HepG2 (cell line): ENCODE measurements at regions not wholly inside any gene's neighbourhood (a gene's known extent, or its start where the extent isn't known, plus 50 kb on each side); places are given as distances from the start of the nearest gene placed in this dataset.

Experiments used
- ATAC-seq: fragments of 200-7000 bp; cut with Tn5 transposase; 3 replicates; pipeline ENCODE4 v1.9.1; 2020; ENCODE audit warnings: mild to moderate bottlenecking, moderate library complexity
- BruUV-seq: library from RNA; stranded (reverse); fragments of 400-500 nt; replicated peaks from 2 replicates; lab custom pipeline; 2021; lab: Mats Ljungman, UMichigan
- CTCF ChIA-PET: fragments of 300-600 bp; formaldehyde crosslinking; extraction: SDS; loops from one replicate; lab custom pipeline; 2021; ENCODE audit warnings: low total read pairs, inconsistent platforms, low intra/inter-chr PET ratio; lab: Yijun Ruan, JAX
- POLR2A ChIA-PET: fragments of 350-600 bp; sonication (Branson Sonifier 250); formaldehyde crosslinking; loops from one replicate; lab custom pipeline; 2020; ENCODE audit warnings: antibody characterized with exemption, inconsistent platforms; lab: Yijun Ruan, JAX
- DNase-seq: peaks from one replicate; pipeline ENCODE4 v3.0.0-alpha.2; 2015; ENCODE audit warnings: low spot score
- FAIRE-seq: peaks from 3 replicates; lab custom pipeline; 2011; peaks lifted over from hg19 to GRCh38; lab: Jason Lieb, UNC
- H2AFZ ChIP-seq: one replicate; pipeline ENCODE4 v1.6.1; 2011; ENCODE audit warnings: low read length, inconsistent platforms
- H3K27ac ChIP-seq: fragments of 300-600 bp; 3 replicates; pipeline ENCODE4 v1.8.0; 2011; ENCODE audit warnings: mixed run types, mild to moderate bottlenecking, mixed read lengths, low read length, inconsistent platforms; ENCODE audit not compliant: insufficient read depth; ENCODE audit errors: extremely low read length
- H3K27me3 ChIP-seq, 2 experiments: fragments of 200-600 bp in 1 of 2; 2 replicates in 1 of 2; 3 replicates in 1 of 2; pipeline versions ENCODE4 v1.6.0 to v1.8.0; 2011; ENCODE audit warnings: low read length in 2 of 2, mild to moderate bottlenecking in 2 of 2, moderate library complexity in 2 of 2, inconsistent platforms in 1 of 2; ENCODE audit not compliant: insufficient read depth in 2 of 2, control insufficient read depth in 1 of 2
- H3K36me3 ChIP-seq, 2 experiments: fragments of 200-600 bp in 1 of 2; replicated peaks in 1 of 2; 2 replicates in 1 of 2; 3 replicates in 1 of 2; pipeline versions ENCODE4 v1.5.1 to v1.8.0; 2011; ENCODE audit warnings: low read length in 2 of 2, inconsistent platforms in 1 of 2; ENCODE audit not compliant: insufficient read depth in 2 of 2, control insufficient read depth in 1 of 2
- H3K4me1 ChIP-seq: 2 replicates; pipeline ENCODE4 v1.5.1; 2012; ENCODE audit warnings: low read length, inconsistent platforms; ENCODE audit not compliant: insufficient read depth
- H3K4me2 ChIP-seq: 2 replicates; pipeline ENCODE4 v1.6.0; 2011; ENCODE audit warnings: low read depth, low read length, inconsistent platforms
- H3K4me3 ChIP-seq, 3 experiments: fragments of 200-600 bp in 1 of 3; sonication (generic), shearing (Covaris generic) in 1 of 3; replicated peaks in 1 of 3; 2 replicates each; pipeline ENCODE4 v1.5.1; 2011 to 2016; ENCODE audit warnings: low read length in 3 of 3, inconsistent platforms in 2 of 3, low read depth in 2 of 3, mild to moderate bottlenecking in 2 of 3, control low read depth in 1 of 3, mixed read lengths in 1 of 3; ENCODE audit not compliant: insufficient read depth in 1 of 3
- H3K79me2 ChIP-seq: one replicate; pipeline ENCODE4 v1.6.1; 2011; ENCODE audit warnings: low read length, inconsistent platforms; ENCODE audit not compliant: insufficient read depth
- H3K9ac ChIP-seq: 2 replicates; pipeline ENCODE4 v1.6.0; 2011; ENCODE audit warnings: mild to moderate bottlenecking, low read depth, low read length, inconsistent platforms; ENCODE audit not compliant: insufficient read depth
- H3K9me3 ChIP-seq: 2 replicates; pipeline ENCODE4 v1.5.1; 2012; ENCODE audit warnings: mild to moderate bottlenecking, low read length
- H4K20me1 ChIP-seq: 2 replicates; pipeline ENCODE4 v1.6.0; 2011; ENCODE audit warnings: inconsistent platforms, mild to moderate bottlenecking, low read length, moderate library complexity; ENCODE audit not compliant: insufficient read depth
- ATF1 ChIP-seq: IDR thresholded peaks from 2 replicates; pipeline ENCODE4 v1.6.1; 2016; ENCODE audit warnings: mild to moderate bottlenecking, control low read depth
- CEBPB ChIP-seq: IDR thresholded peaks from 2 replicates; pipeline ENCODE4 v1.6.1; 2011; ENCODE audit warnings: low read depth, low read length, improper control_type of control experiment, borderline replicate concordance
- EEA1 ChIP-seq: sonication (generic); formaldehyde crosslinking; IDR thresholded peaks from 2 replicates; pipeline ENCODE4 v1.5.1; 2020; ENCODE audit warnings: mild to moderate bottlenecking, missing genetic modification reagents, borderline replicate concordance
- EZH2 ChIP-seq: conservative IDR thresholded peaks from 2 replicates; pipeline ENCODE4 v1.6.1; 2012; ENCODE audit warnings: mild to moderate bottlenecking, low read depth, low read length, moderate library complexity
- FOSL2 ChIP-seq: sonication (generic); formaldehyde crosslinking; IDR thresholded peaks from 2 replicates; pipeline ENCODE4 v1.4.0; 2020; ENCODE audit warnings: missing genetic modification reagents
- LCORL ChIP-seq, 2 experiments: fragments of 450-650 bp in 1 of 2; sonication (generic) in 1 of 2; formaldehyde crosslinking in 1 of 2; IDR thresholded peaks; 2 replicates each; pipeline versions ENCODE4 v1.5.0 to v1.6.1; 2017 to 2020; ENCODE audit warnings: antibody characterized with exemption in 1 of 2, missing genetic modification reagents in 1 of 2
- MYNN ChIP-seq: sonication (generic); formaldehyde crosslinking; IDR thresholded peaks from 2 replicates; pipeline ENCODE4 v1.4.0; 2020; ENCODE audit warnings: mild to moderate bottlenecking, low read depth, missing genetic modification reagents
- NR2F6 ChIP-seq, 2 experiments: IDR thresholded peaks; 2 replicates each; pipeline ENCODE4 v1.6.1; 2016; ENCODE audit warnings: antibody characterized with exemption in 1 of 2, mild to moderate bottlenecking in 1 of 2
- TCF7 ChIP-seq: sonication (generic); IDR thresholded peaks from 2 replicates; pipeline ENCODE4 v1.6.1; 2016; ENCODE audit warnings: antibody characterized with exemption, low read depth
- ZNF138 ChIP-seq: sonication (generic); formaldehyde crosslinking; IDR thresholded peaks from 2 replicates; pipeline ENCODE4 v1.5.0; 2020; ENCODE audit warnings: mild to moderate bottlenecking, low read depth, missing genetic modification reagents
- ZNF605 ChIP-seq: sonication (generic); formaldehyde crosslinking; IDR thresholded peaks from 2 replicates; pipeline ENCODE4 v1.8.0; 2022; ENCODE audit warnings: mild to moderate bottlenecking, missing genetic modification reagents
- ZNF607 ChIP-seq: sonication (generic); formaldehyde crosslinking; IDR thresholded peaks from 2 replicates; pipeline ENCODE4 v1.5.1; 2020; ENCODE audit warnings: missing genetic modification reagents, mild to moderate bottlenecking, borderline replicate concordance
- ZNF644 ChIP-seq: IDR thresholded peaks from 2 replicates; pipeline ENCODE4 v1.6.1; 2016; ENCODE audit warnings: low read depth
- WGBS: methylation state at CpG from one replicate; pipeline ENCODE4 v1.1.6; 2017; ENCODE audit warnings: low lambda C conversion rate; 5-methylcytosine and 5-hydroxymethylcytosine counted together
- in situ Hi-C: cut with HindIII; loops from 2 replicates; pipeline ENCODE4 v1.10.0; 2017; ENCODE audit warnings: low pct_unique_long_range_greater_than_20kb; ENCODE audit not compliant: extremely low pct_ligation_motif_present
- intact Hi-C: fragments of 100-400 bp; cut with micrococcal nuclease; formaldehyde crosslinking; loops from one replicate; pipeline ENCODE4 v1.10.0; 2022; ENCODE audit not compliant: unreplicated experiment
- TF ChIP-seq, protein P1 (sequence below): sonication (generic); formaldehyde crosslinking; IDR thresholded peaks from 2 replicates; pipeline ENCODE4 v1.4.0; 2020; ENCODE audit warnings: missing genetic modification reagents
- TF ChIP-seq, protein P2 (sequence below): IDR thresholded peaks from 2 replicates; pipeline ENCODE4 v1.6.1; 2018; ENCODE audit warnings: missing genetic modification reagents
- TF ChIP-seq, protein P3 (sequence below): sonication (generic); formaldehyde crosslinking; IDR thresholded peaks from 2 replicates; pipeline ENCODE4 v1.4.0; 2020; ENCODE audit warnings: low read depth, missing genetic modification reagents
- TF ChIP-seq, protein P4 (sequence below): sonication (generic); formaldehyde crosslinking; IDR thresholded peaks from 2 replicates; pipeline ENCODE4 v1.4.0; 2020; ENCODE audit warnings: mild to moderate bottlenecking, low read depth, missing genetic modification reagents

DNA sequence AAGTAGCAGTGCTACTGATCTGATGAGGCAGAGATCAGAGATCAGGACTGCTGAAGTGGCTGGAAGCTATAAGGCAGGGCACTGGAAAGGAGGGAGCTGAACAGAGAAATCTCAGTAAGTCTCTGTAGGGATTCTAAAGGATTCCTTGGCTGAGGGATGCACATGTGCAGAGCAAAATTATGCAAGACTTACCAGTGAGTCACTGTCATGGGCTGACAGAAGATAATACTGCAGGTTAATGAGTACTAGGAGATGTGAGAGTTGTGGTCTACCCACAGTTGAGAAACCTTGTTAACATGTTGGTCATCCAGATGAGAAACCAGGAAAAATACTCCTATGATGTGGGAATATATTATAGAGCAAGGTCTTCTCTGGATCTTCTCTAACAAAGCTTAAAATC lies 378.1 kb downstream of the HAPSTR1 start (continued):
- TF ChIP-seq CEBPB, result peak; percentile 81
- TF ChIP-seq, protein P1, sequence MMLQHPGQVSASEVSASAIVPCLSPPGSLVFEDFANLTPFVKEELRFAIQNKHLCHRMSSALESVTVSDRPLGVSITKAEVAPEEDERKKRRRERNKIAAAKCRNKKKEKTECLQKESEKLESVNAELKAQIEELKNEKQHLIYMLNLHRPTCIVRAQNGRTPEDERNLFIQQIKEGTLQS, result 0 out of 2 replicates have a peak, but pooled peaks have one; percentile 33
- peak; percentile 93 for TF ChIP-seq FOSL2 (CRISPR knock-in tag)
- no peak for TF ChIP-seq MYNN (CRISPR knock-in tag)
- peak; percentile 24; the same call in 1 of the 2 replicates for TF ChIP-seq TCF7
- TF ChIP-seq ZNF644, result 0 out of 2 replicates have a peak, but pooled peaks have one; percentile 49
- TF ChIP-seq ZNF607 (CRISPR knock-in tag), result no peak
- TF ChIP-seq, protein P2, sequence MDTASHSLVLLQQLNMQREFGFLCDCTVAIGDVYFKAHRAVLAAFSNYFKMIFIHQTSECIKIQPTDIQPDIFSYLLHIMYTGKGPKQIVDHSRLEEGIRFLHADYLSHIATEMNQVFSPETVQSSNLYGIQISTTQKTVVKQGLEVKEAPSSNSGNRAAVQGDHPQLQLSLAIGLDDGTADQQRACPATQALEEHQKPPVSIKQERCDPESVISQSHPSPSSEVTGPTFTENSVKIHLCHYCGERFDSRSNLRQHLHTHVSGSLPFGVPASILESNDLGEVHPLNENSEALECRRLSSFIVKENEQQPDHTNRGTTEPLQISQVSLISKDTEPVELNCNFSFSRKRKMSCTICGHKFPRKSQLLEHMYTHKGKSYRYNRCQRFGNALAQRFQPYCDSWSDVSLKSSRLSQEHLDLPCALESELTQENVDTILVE (CRISPR knock-in tag), result no peak

DNA sequence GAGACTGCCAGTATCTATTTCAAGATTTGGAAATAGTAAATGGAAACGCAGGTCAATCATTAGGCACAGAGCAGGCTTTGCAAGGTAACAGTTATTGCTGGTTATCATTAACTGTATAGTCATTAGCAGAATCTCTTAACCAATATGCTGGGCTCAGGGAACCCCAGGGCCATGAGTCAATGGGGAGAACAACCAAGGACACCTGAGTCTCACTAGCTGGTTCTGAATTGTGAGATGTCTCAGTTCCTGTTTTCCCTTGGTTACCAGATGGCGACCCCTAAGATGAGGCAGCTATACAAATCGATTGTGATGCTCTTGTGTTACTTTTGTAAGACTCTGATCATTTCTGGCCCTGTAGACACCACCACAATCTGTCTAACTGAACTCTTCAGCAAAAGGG lies 385.3 kb downstream of the HAPSTR1 start:
- Histone ChIP-seq H3K4me2 (no peak overlapping the region), H3K27me3 (peaks cover 0 to 4% of the 10 kb centered on the region in 2 experiments; a peak in 1 of 5 replicates), H2AFZ (no peak overlapping the region), H3K9me3 (no peaks in the 10 kb centered on the region), H3K27ac (no peak overlapping the region), H3K36me3 (no peaks in the 10 kb centered on the region), H3K9ac (no peak overlapping the region), H3K4me1 (no peaks in the 10 kb centered on the region), H4K20me1 (no peaks in the 10 kb centered on the region), H3K79me2 (no peaks in the 10 kb centered on the region), H3K4me3 (no peak overlapping the region)
- POLR2A ChIA-PET, result no interaction called here
- ATAC-seq, result no peak
- CTCF ChIA-PET, result no interaction called here
- DNase-seq, result no peak
- FAIRE-seq, result no peak
- in situ Hi-C loops, result no loop called here
- WGBS, result 13% methylated on average over 3 of the region's 3 CpGs
- intact Hi-C loops, result no loop called here
- BruUV-seq, result no TSS peak
- TF ChIP-seq, protein P3, sequence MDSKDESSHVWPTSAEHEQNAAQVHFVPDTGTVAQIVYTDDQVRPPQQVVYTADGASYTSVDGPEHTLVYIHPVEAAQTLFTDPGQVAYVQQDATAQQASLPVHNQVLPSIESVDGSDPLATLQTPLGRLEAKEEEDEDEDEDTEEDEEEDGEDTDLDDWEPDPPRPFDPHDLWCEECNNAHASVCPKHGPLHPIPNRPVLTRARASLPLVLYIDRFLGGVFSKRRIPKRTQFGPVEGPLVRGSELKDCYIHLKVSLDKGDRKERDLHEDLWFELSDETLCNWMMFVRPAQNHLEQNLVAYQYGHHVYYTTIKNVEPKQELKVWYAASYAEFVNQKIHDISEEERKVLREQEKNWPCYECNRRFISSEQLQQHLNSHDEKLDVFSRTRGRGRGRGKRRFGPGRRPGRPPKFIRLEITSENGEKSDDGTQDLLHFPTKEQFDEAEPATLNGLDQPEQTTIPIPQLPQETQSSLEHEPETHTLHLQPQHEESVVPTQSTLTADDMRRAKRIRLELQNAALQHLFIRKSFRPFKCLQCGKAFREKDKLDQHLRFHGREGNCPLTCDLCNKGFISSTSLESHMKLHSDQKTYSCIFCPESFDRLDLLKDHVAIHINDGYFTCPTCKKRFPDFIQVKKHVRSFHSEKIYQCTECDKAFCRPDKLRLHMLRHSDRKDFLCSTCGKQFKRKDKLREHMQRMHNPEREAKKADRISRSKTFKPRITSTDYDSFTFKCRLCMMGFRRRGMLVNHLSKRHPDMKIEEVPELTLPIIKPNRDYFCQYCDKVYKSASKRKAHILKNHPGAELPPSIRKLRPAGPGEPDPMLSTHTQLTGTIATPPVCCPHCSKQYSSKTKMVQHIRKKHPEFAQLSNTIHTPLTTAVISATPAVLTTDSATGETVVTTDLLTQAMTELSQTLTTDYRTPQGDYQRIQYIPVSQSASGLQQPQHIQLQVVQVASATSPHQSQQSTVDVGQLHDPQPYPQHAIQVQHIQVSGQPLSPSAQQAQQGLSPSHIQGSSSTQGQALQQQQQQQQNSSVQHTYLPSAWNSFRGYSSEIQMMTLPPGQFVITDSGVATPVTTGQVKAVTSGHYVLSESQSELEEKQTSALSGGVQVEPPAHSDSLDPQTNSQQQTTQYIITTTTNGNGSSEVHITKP (CRISPR knock-in tag), result no peak
- TF ChIP-seq EEA1 (CRISPR knock-in tag) (no peak), EZH2 (no peak), LCORL (IDR thresholded peaks at IDR 0.05) (no peak), LCORL (CRISPR knock-in tag; IDR thresholded peaks at IDR 0.05) (no peak), ZNF138 (CRISPR knock-in tag) (no peak), ATF1 (no peak), NR2F6 (IDR thresholded peaks at IDR 0.05) (no peak), NR2F6 (CRISPR knock-in tag; IDR thresholded peaks at IDR 0.05) (no peak), ZNF605 (CRISPR knock-in tag) (no peak)
- TF ChIP-seq, protein P4, sequence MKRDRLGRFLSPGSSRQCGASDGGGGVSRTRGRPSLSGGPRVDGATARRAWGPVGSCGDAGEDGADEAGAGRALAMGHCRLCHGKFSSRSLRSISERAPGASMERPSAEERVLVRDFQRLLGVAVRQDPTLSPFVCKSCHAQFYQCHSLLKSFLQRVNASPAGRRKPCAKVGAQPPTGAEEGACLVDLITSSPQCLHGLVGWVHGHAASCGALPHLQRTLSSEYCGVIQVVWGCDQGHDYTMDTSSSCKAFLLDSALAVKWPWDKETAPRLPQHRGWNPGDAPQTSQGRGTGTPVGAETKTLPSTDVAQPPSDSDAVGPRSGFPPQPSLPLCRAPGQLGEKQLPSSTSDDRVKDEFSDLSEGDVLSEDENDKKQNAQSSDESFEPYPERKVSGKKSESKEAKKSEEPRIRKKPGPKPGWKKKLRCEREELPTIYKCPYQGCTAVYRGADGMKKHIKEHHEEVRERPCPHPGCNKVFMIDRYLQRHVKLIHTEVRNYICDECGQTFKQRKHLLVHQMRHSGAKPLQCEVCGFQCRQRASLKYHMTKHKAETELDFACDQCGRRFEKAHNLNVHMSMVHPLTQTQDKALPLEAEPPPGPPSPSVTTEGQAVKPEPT (CRISPR knock-in tag), result no peak
